ENCODE measurements at regions not wholly inside any gene's neighbourhood (a gene's known extent, or its start where the extent isn't known, plus 50 kb on each side); places are given as distances from the start of the nearest gene placed in this dataset.

GRCh38 chr2:67179526-67179925, 217.6 kb upstream of the ETAA1 start:
- Mint-ChIP-seq H3K36me3 (ENCODE audit: insufficient read depth, unreplicated experiment) (no peaks in the 10 kb centered on the region), H3K27me3 (ENCODE audit: insufficient read depth, unreplicated experiment) (no peaks in the 10 kb centered on the region), H3K4me1 (ENCODE audit: insufficient read depth, unreplicated experiment) (no peaks in the 10 kb centered on the region), H3K27ac (ENCODE audit: low read depth, unreplicated experiment) (no peak overlapping the region), H3K9me3 (ENCODE audit: unreplicated experiment) (no peaks in the 10 kb centered on the region), H3K4me3 (ENCODE audit: unreplicated experiment) (no peak overlapping the region)
- ChIA-PET POLR2A (interaction anchor here (0.5 to 0.8 kb wide), 3 partner anchors 19 to 163 kb away, joined by 4 read pairs; no protein-coding TSS in a partner anchor), CTCF (no interaction called here)
- no peak for DNase-seq (ENCODE audit: unreplicated experiment)
- no TSS peak for BruUV-seq (replicated peaks)
- TF ChIP-seq CTCF (IDR thresholded peaks at IDR 0.05; ENCODE audit: unreplicated experiment): no peak
- intact Hi-C loops (cut with micrococcal nuclease): no loop called here

DNA sequence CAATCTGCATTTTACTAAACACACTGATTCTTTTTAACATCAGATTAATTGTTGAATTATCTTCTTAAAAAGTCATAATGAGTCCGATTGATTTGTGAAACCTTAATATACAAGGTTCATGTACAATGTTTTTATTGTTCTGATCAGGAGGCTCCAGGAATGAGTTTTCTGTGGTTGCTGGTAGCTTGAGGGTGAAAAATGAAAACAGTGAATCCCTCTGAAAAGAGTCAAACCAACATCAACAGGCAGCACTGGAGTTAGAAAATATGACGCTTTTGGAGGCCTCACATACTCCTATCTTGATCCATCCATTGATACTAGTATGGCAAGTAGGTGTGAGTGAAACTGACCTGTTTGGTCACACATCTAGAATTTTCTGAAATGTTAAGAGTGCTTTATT, 216.3 kb upstream of the ETAA1 start:
- no peaks in the 10 kb centered on the region for H3K9me3 Mint-ChIP-seq (ENCODE audit: unreplicated experiment)
- CTCF ChIA-PET: interaction anchor here (0.8 kb wide), 1 partner anchor 296 kb away, joined by 3 read pairs; no protein-coding TSS in a partner anchor
- TF ChIP-seq CTCF (IDR thresholded peaks at IDR 0.05; ENCODE audit: unreplicated experiment): no peak
- no peaks in the 10 kb centered on the region for H3K27me3 Mint-ChIP-seq (ENCODE audit: insufficient read depth, unreplicated experiment)
- intact Hi-C loops (cut with micrococcal nuclease): no loop called here
- H3K27ac Mint-ChIP-seq (ENCODE audit: low read depth, unreplicated experiment): no peak overlapping the region
- POLR2A ChIA-PET: no interaction called here
- no TSS peak for BruUV-seq (replicated peaks)
- no peak for DNase-seq (ENCODE audit: unreplicated experiment)
- no peaks in the 10 kb centered on the region for H3K36me3 Mint-ChIP-seq (ENCODE audit: insufficient read depth, unreplicated experiment)
- no peaks in the 10 kb centered on the region for H3K4me1 Mint-ChIP-seq (ENCODE audit: insufficient read depth, unreplicated experiment)
- no peak overlapping the region for H3K4me3 Mint-ChIP-seq (ENCODE audit: unreplicated experiment)

DNA sequence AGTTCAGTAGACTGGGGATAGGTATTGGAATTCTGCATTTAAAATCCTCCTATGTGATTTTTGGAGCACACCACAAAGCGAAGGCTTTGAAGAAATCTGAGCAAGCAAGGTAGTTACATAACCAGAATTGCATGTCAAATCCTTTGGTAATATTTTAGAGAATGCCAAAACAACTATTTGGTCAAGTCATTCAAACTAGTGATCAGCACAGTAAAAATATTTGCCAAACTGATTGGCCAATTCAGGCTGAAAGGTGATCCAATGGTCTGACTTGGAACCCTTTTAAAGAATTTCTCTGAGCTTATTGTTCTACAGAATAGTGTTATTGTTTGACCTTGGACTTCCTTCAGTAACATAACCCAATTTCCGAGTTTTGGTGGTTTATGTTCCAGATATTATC, 214.2 kb upstream of the ETAA1 start:
- no peaks in the 10 kb centered on the region for H3K27me3 Mint-ChIP-seq (ENCODE audit: insufficient read depth, unreplicated experiment)
- intact Hi-C loops (cut with micrococcal nuclease): no loop called here

GRCh38 chr2:67186326-67186725, 210.8 kb upstream of the ETAA1 start:
- BruUV-seq (replicated peaks): no TSS peak
- H3K4me1 Mint-ChIP-seq (ENCODE audit: insufficient read depth, unreplicated experiment): no peaks in the 10 kb centered on the region
- intact Hi-C loops (cut with micrococcal nuclease): no loop called here
- H3K27me3 Mint-ChIP-seq (ENCODE audit: insufficient read depth, unreplicated experiment): no peaks in the 10 kb centered on the region
- no peaks in the 10 kb centered on the region for H3K9me3 Mint-ChIP-seq (ENCODE audit: unreplicated experiment)
- POLR2A ChIA-PET: no interaction called here
- CTCF ChIA-PET: no interaction called here
- no peak overlapping the region for H3K4me3 Mint-ChIP-seq (ENCODE audit: unreplicated experiment)
- H3K36me3 Mint-ChIP-seq (ENCODE audit: insufficient read depth, unreplicated experiment): no peaks in the 10 kb centered on the region
- no peak for DNase-seq (ENCODE audit: unreplicated experiment)
- no peak overlapping the region for H3K27ac Mint-ChIP-seq (ENCODE audit: low read depth, unreplicated experiment)
- TF ChIP-seq CTCF (IDR thresholded peaks at IDR 0.05; ENCODE audit: unreplicated experiment): no peak

More for the DNA sequence above, 214.2 kb upstream of the ETAA1 start:
- Mint-ChIP-seq H3K9me3 (ENCODE audit: unreplicated experiment) (no peaks in the 10 kb centered on the region), H3K4me3 (ENCODE audit: unreplicated experiment) (no peak overlapping the region), H3K27ac (ENCODE audit: low read depth, unreplicated experiment) (no peak overlapping the region), H3K36me3 (ENCODE audit: insufficient read depth, unreplicated experiment) (no peaks in the 10 kb centered on the region), H3K4me1 (ENCODE audit: insufficient read depth, unreplicated experiment) (no peaks in the 10 kb centered on the region)
- ChIA-PET CTCF (no interaction called here), POLR2A (no interaction called here)
- DNase-seq (ENCODE audit: unreplicated experiment): no peak
- no peak for TF ChIP-seq CTCF (IDR thresholded peaks at IDR 0.05; ENCODE audit: unreplicated experiment)
- BruUV-seq (replicated peaks): no TSS peak

All from MCF 10A (cell line).